GM10266 (cell line): ENCODE measurements at regions not wholly inside any gene's neighbourhood (a gene's known extent, or its start where the extent isn't known, plus 50 kb on each side); places are given as distances from the start of the nearest gene placed in this dataset.

Source experiments
- DNase-seq: peaks from one replicate; pipeline ENCODE4 v3.0.0; 2012; ENCODE audit errors: extremely low spot score
- CTCF ChIP-seq: IDR thresholded peaks from 2 replicates; pipeline ENCODE4 v1.5.1; 2012; ENCODE audit warnings: mild to moderate bottlenecking, low read depth; ENCODE audit not compliant: control insufficient read depth, insufficient read depth; ENCODE audit errors: missing control alignments

DNA sequence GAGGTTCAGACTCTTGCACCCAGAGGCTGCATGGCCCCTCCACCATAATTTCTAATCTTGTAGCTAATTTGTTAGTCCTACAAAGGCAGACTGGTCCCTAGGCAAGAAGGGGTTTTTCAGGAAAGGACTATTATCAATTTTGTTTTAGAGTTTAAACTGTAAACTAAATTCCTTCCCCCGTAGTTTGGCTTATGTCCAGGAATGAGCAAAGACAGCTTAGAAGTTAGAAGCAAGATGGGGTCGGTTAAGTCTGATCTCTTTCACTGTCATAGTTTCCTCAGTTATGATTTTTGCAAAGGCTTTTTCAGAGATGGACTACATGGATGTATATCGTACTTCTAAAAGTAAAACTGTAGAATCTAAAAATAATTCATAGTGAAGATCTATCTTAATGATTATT lies 258.1 kb upstream of the IL1RAPL1 start:
- no peak for DNase-seq
- TF ChIP-seq CTCF, result no peak

DNA sequence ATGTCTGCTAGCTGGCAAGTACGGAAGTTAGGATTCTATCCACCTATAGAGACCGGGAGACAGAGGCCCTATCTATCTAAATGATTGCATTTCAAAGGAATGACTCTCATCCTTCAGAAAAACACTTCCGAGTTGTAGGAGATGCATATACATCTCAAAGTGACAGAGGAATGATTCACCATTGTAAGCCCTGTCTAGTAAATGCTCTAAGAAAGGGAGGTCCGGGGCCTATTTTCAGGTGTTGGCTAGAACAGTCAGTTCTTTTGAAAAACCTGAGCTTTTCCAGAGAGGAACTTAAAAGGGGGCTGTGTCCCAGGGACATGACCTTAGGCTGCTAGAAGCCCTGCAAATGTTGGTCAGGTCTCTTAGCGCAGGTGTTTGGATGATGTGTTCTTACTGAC lies 262.9 kb upstream of the IL1RAPL1 start:
- no peak for TF ChIP-seq CTCF
- no peak for DNase-seq

DNA sequence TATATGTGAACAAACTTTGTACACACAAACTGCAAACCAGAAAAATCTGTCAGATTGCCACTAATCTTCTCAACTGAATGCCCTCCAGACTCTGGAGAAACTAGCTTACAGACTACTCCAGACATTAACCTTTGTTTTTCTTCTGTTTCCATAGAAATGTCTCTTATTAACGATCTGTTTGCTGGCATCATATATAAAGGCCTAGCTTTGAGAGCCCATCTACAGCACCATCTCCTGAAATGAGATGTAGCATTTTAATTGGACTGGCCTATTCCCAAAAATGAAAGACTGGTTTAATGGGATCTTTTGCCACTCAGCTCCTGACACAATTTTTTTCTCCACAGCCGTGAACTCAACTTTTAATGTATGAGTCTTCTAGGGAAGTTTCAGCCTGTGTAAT lies 266.0 kb upstream of the IL1RAPL1 start:
- no peak for DNase-seq
- no peak for TF ChIP-seq CTCF

- DNase-seq, result no peak
- no peak for TF ChIP-seq CTCF
Measured at GRCh38 chrX:28312965-28313364, 274.3 kb upstream of the IL1RAPL1 start.

- TF ChIP-seq CTCF, result no peak
Measured at GRCh38 chrX:28312259-28312658, 275.0 kb upstream of the IL1RAPL1 start.

GRCh38 chrX:28311466-28311865 lies 275.8 kb upstream of the IL1RAPL1 start:
- no peak for DNase-seq
- no peak for TF ChIP-seq CTCF

More at GRCh38 chrX:28312259-28312658, 275.0 kb upstream of the IL1RAPL1 start:
- no peak for DNase-seq

- no peak for TF ChIP-seq CTCF
- DNase-seq, result no peak
Measured at GRCh38 chrX:28303486-28303885, 283.8 kb upstream of the IL1RAPL1 start.
